Naive thymus-derived CD8-positive, alpha-beta T cell (primary cell): ENCODE measurements at regions not wholly inside any gene's neighbourhood (a gene's known extent, or its start where the extent isn't known, plus 50 kb on each side); places are given as distances from the start of the nearest gene placed in this dataset.
"Not testable (repeated sequence)": the region's sequence is repeated elsewhere in the genome, so short reads cannot be mapped to it uniquely, and the experiment has no call there.

Experiments
- ATAC-seq, 2 donors: fragments of 150-1000 bp; cut with Tn5 transposase in 1 of 2; sonication (Bioruptor Pico), chemical (Tn5 transposase) in 1 of 2; 1 replicate in 1 of 2; 2 replicates in 1 of 2; pipeline ENCODE4 v1.10.0; 2021; ENCODE audit warnings: mild to moderate bottlenecking in 2 of 2, moderate library complexity in 2 of 2
- POLR2A ChIA-PET: fragments of 350-600 bp; sonication (Branson Sonifier 250); formaldehyde crosslinking; loops from one replicate; lab custom pipeline; 2021; ENCODE audit warnings: antibody characterized with exemption; lab: Charles Lee
- DNase-seq, 10 donors: peaks; one replicate each; pipeline versions ENCODE4 v3.0.0 to v3.0.0-alpha.2; 2020 to 2022
- H3K27ac Mint-ChIP-seq, 10 donors: one replicate each; pipeline ENCODE4 v1.8.0; 2020 to 2022; ENCODE audit warnings: mild to moderate bottlenecking in 10 of 10, mixed read lengths in 10 of 10, moderate library complexity in 4 of 10, inconsistent platforms in 1 of 10
- H3K27me3 Mint-ChIP-seq, 5 donors: one replicate each; pipeline ENCODE4 v1.8.0; 2021 to 2022; ENCODE audit warnings: mixed read lengths in 5 of 5
- H3K36me3 Mint-ChIP-seq, 3 donors: one replicate each; pipeline ENCODE4 v1.8.0; 2020 to 2022; ENCODE audit warnings: mixed read lengths in 3 of 3, mild to moderate bottlenecking in 2 of 3, inconsistent platforms in 1 of 3
- H3K4me1 Mint-ChIP-seq, 4 donors: one replicate each; pipeline ENCODE4 v1.8.0; 2021 to 2022; ENCODE audit warnings: mixed read lengths in 4 of 4
- H3K4me3 Mint-ChIP-seq, 10 donors: one replicate each; pipeline ENCODE4 v1.8.0; 2020 to 2022; ENCODE audit warnings: mild to moderate bottlenecking in 10 of 10, mixed read lengths in 10 of 10, moderate library complexity in 6 of 10, inconsistent platforms in 1 of 10
- H3K9me3 Mint-ChIP-seq, 9 donors: one replicate each; pipeline ENCODE4 v1.8.0; 2020 to 2022; ENCODE audit warnings: mixed read lengths in 9 of 9, mild to moderate bottlenecking in 3 of 9, inconsistent platforms in 1 of 9, moderate library complexity in 1 of 9

- Mint-ChIP-seq H3K36me3 (no peaks in the 10 kb centered on the region), H3K9me3 (peaks cover 0 to 5% (median 1%) of the 10 kb centered on the region in 9 donors), H3K27ac (no peak overlapping the region), H3K27me3 (peaks cover 0 to 6% (median 0%) of the 10 kb centered on the region in 5 donors), H3K4me1 (no peaks in the 10 kb centered on the region), H3K4me3 (no peak overlapping the region)
- POLR2A ChIA-PET, result no interaction called here
- ATAC-seq, result no peak
- DNase-seq, result no peak
These were observed 220.7 kb downstream of the TACR3 start for GRCh38 chr4:103499094-103499493.

- Mint-ChIP-seq H3K4me3 (no peak overlapping the region), H3K9me3 (peaks cover 0 to 5% (median 1%) of the 10 kb centered on the region in 9 donors), H3K27me3 (peaks cover 0 to 4% (median 0%) of the 10 kb centered on the region in 5 donors), H3K36me3 (no peaks in the 10 kb centered on the region), H3K4me1 (no peaks in the 10 kb centered on the region), H3K27ac (no peak overlapping the region)
- no peak for ATAC-seq
- no peak for DNase-seq
- POLR2A ChIA-PET, result no interaction called here
These were observed 221.4 kb downstream of the TACR3 start for GRCh38 chr4:103498161-103499070.

GRCh38 chr4:103497692-103498091 is 222.1 kb downstream of the TACR3 start:
- H3K4me1 Mint-ChIP-seq, result no peaks in the 10 kb centered on the region
- POLR2A ChIA-PET, result no interaction called here
- H3K9me3 Mint-ChIP-seq, result peaks cover 0 to 5% (median 1%) of the 10 kb centered on the region in 9 donors

GRCh38 chr4:103496800-103497199 is 223.0 kb downstream of the TACR3 start:
- Mint-ChIP-seq H3K27ac (no peak overlapping the region), H3K4me3 (no peak overlapping the region), H3K4me1 (no peaks in the 10 kb centered on the region), H3K9me3 (peaks cover 0 to 5% (median 1%) of the 10 kb centered on the region in 9 donors), H3K27me3 (no peaks in the 10 kb centered on the region), H3K36me3 (no peaks in the 10 kb centered on the region)
- DNase-seq (no peak), ATAC-seq (no peak)
- POLR2A ChIA-PET, result no interaction called here

More at GRCh38 chr4:103497692-103498091, 222.1 kb downstream of the TACR3 start:
- H3K4me3 Mint-ChIP-seq, result no peak overlapping the region
- ATAC-seq (no peak), DNase-seq (no peak)
- no peaks in the 10 kb centered on the region for H3K36me3 Mint-ChIP-seq
- no peak overlapping the region for H3K27ac Mint-ChIP-seq
- no peaks in the 10 kb centered on the region for H3K27me3 Mint-ChIP-seq

- Mint-ChIP-seq H3K4me3 (no peak overlapping the region), H3K9me3 (peaks cover 0 to 3% (median 0%) of the 10 kb centered on the region in 9 donors), H3K27ac (no peak overlapping the region), H3K36me3 (no peaks in the 10 kb centered on the region), H3K4me1 (no peaks in the 10 kb centered on the region), H3K27me3 (no peaks in the 10 kb centered on the region)
- POLR2A ChIA-PET, result no interaction called here
- no peak for DNase-seq
- no peak for ATAC-seq
These were observed 226.2 kb downstream of the TACR3 start for GRCh38 chr4:103493450-103494159.

GRCh38 chr4:103485296-103485695 is 234.5 kb downstream of the TACR3 start:
- H3K27me3 Mint-ChIP-seq, H3K27ac Mint-ChIP-seq, H3K4me1 Mint-ChIP-seq, H3K4me3 Mint-ChIP-seq, H3K9me3 Mint-ChIP-seq, POLR2A ChIA-PET, ATAC-seq, DNase-seq, H3K36me3 Mint-ChIP-seq: not testable (repeated sequence)

- DNase-seq (no peak), ATAC-seq (no peak)
- Mint-ChIP-seq H3K4me1 (no peaks in the 10 kb centered on the region), H3K4me3 (no peak overlapping the region), H3K9me3 (peaks cover 0 to 10% (median 0%) of the 10 kb centered on the region in 9 donors), H3K27ac (no peak overlapping the region), H3K36me3 (no peaks in the 10 kb centered on the region), H3K27me3 (peaks cover 0 to 5% (median 0%) of the 10 kb centered on the region in 5 donors)
- POLR2A ChIA-PET, result no interaction called here
These were observed 235.3 kb downstream of the TACR3 start for GRCh38 chr4:103484521-103484920.

- ATAC-seq, result no peak
- no peaks in the 10 kb centered on the region for H3K4me1 Mint-ChIP-seq
- H3K36me3 Mint-ChIP-seq, result no peaks in the 10 kb centered on the region
These were observed 236.9 kb downstream of the TACR3 start for GRCh38 chr4:103482893-103483292.

GRCh38 chr4:103482471-103482870 is 237.3 kb downstream of the TACR3 start:
- H3K9me3 Mint-ChIP-seq, result peaks cover 0 to 10% (median 0%) of the 10 kb centered on the region in 9 donors
- DNase-seq, result no peak
- H3K36me3 Mint-ChIP-seq, result no peaks in the 10 kb centered on the region
- H3K4me1 Mint-ChIP-seq, result no peaks in the 10 kb centered on the region
- POLR2A ChIA-PET, result no interaction called here
- no peak for ATAC-seq
- H3K27ac Mint-ChIP-seq, result no peak overlapping the region
- no peak overlapping the region for H3K4me3 Mint-ChIP-seq
- peaks cover 0 to 5% (median 0%) of the 10 kb centered on the region in 5 donors for H3K27me3 Mint-ChIP-seq

More at GRCh38 chr4:103482893-103483292, 236.9 kb downstream of the TACR3 start:
- Mint-ChIP-seq H3K27ac (no peak overlapping the region), H3K27me3 (peaks cover 0 to 5% (median 0%) of the 10 kb centered on the region in 5 donors), H3K4me3 (no peak overlapping the region), H3K9me3 (peaks cover 0 to 10% (median 0%) of the 10 kb centered on the region in 9 donors)
- no peak for DNase-seq
- POLR2A ChIA-PET, result no interaction called here

GRCh38 chr4:103478734-103479133 is 241.1 kb downstream of the TACR3 start:
- POLR2A ChIA-PET, result no interaction called here

GRCh38 chr4:103478210-103478609 is 241.6 kb downstream of the TACR3 start:
- POLR2A ChIA-PET, result no interaction called here

More at GRCh38 chr4:103478734-103479133, 241.1 kb downstream of the TACR3 start:
- peaks cover 0 to 2% (median 0%) of the 10 kb centered on the region in 9 donors for H3K9me3 Mint-ChIP-seq
- H3K27me3 Mint-ChIP-seq, result peaks cover 0 to 3% (median 0%) of the 10 kb centered on the region in 5 donors
- no peak overlapping the region for H3K27ac Mint-ChIP-seq
- DNase-seq (no peak), ATAC-seq (no peak)
- H3K4me1 Mint-ChIP-seq, result no peaks in the 10 kb centered on the region
- no peaks in the 10 kb centered on the region for H3K36me3 Mint-ChIP-seq
- H3K4me3 Mint-ChIP-seq, result no peak overlapping the region

GRCh38 chr4:103457566-103457965 is 259.4 kb upstream of the CENPE start:
- H3K4me3 Mint-ChIP-seq, result no peak overlapping the region

More at GRCh38 chr4:103478210-103478609, 241.6 kb downstream of the TACR3 start:
- Mint-ChIP-seq H3K9me3 (peaks cover 0 to 2% (median 0%) of the 10 kb centered on the region in 9 donors), H3K4me3 (no peak overlapping the region), H3K36me3 (no peaks in the 10 kb centered on the region), H3K27me3 (peaks cover 0 to 3% (median 0%) of the 10 kb centered on the region in 5 donors), H3K4me1 (no peaks in the 10 kb centered on the region), H3K27ac (no peak overlapping the region)
- DNase-seq (no peak), ATAC-seq (no peak)

GRCh38 chr4:103451341-103451740 is 253.2 kb upstream of the CENPE start:
- Mint-ChIP-seq H3K4me3 (no peak overlapping the region), H3K27ac (no peak overlapping the region), H3K4me1 (no peaks in the 10 kb centered on the region), H3K27me3 (no peaks in the 10 kb centered on the region), H3K9me3 (peaks cover 0 to 3% (median 0%) of the 10 kb centered on the region in 9 donors), H3K36me3 (no peaks in the 10 kb centered on the region)
- POLR2A ChIA-PET, result no interaction called here
- ATAC-seq, result no peak
- DNase-seq, result no peak

More at GRCh38 chr4:103457566-103457965, 259.4 kb upstream of the CENPE start:
- peaks cover 0 to 3% (median 0%) of the 10 kb centered on the region in 5 donors for H3K27me3 Mint-ChIP-seq
- H3K4me1 Mint-ChIP-seq, result no peaks in the 10 kb centered on the region
- DNase-seq (no peak), ATAC-seq (no peak)
- POLR2A ChIA-PET, result no interaction called here
- no peak overlapping the region for H3K27ac Mint-ChIP-seq
- H3K9me3 Mint-ChIP-seq, result peaks cover 0 to 7% (median 2%) of the 10 kb centered on the region in 9 donors
- H3K36me3 Mint-ChIP-seq, result no peaks in the 10 kb centered on the region
